GM19025 (cell line): ENCODE measurements at regions not wholly inside any gene's neighbourhood (a gene's known extent, or its start where the extent isn't known, plus 50 kb on each side); places are given as distances from the start of the nearest gene placed in this dataset.
"Not testable (repeated sequence)": the region's sequence is repeated elsewhere in the genome, so short reads cannot be mapped to it uniquely, and the experiment has no call there.

Experiments used
- ATAC-seq: cut with Tn5 transposase; IDR thresholded peaks from one replicate; pipeline ENCODE4 v1.9.1; 2021; ENCODE audit warnings: mild to moderate bottlenecking, low read depth, moderate library complexity; ENCODE audit not compliant: unreplicated experiment

DNA sequence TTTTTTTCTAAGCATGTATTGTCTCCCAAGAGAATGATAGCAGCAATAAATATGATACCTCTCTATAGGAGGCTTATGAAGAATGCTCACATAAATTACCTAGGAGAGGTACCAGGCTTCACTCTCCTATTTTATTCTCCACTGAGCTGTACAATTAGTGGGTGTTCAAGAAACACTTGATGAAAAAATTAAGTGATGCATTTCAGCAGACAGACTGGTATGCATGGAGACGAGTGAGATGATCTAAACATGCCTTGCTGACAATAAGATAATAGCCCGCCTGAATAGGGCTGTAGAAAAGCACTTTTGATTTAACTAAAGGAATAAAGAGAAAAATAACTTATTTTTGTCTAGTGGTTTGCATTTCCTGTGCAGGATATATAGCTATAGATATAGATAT, 1449.7 kb downstream of the GATA3 start:
- no peak for ATAC-seq

DNA sequence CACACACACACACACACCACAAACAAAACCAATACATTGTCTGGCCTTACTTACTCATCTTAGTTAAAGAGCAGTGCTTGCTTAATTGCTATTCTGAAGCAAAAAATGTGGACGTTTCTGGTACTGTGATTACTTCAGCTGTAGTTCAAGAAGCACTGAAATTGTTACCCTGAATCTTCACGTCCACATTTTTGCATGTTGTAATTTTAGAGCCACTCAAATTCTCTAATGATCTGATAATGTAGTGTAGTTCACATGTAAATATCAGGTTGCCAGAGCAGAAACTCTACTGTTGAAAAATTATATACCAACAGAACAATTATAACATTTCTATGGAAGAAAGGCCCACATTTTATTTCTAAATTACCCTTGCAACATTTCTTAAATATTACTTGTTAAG, 1451.1 kb downstream of the GATA3 start:
- ATAC-seq = no peak

DNA sequence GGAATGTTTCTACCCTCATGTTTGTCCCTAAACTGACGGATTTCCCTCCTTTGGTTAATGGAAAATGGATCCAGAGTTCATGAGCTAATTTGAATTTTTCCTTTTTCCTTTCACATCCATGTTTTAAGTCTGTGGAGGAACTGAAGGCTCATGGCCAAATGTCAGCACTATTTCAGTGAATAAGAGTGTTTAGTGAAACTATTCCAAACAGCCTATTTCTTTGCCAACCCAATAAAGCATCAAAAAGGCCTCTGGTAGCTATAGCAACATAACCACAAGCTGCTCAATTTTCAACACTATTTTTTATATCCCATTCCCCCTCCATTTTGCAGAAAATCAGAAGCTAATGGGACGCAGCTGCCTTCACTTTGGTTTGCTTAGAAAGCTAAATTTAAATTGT, 1454.1 kb downstream of the GATA3 start:
- ATAC-seq = no peak

DNA sequence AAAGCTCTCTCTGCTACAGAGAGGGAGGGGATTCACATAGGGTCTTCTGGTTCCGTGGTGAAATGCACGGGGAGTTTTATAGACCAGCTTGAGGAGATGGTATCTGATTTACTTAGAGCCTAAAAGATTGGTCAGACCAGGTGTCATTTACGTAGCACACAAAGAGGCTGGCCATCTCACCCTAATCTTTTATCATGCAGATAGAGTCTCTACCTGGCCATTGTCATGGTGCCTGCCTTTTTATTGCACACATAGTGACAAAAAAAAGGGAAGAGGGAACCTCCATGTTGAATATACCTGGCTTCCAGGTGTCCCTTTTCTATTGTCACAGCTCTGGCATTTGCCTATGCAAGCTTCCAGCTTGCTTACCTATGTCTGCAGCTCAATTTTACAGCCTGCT, 1456.1 kb downstream of the GATA3 start:
- ATAC-seq = no peak

DNA sequence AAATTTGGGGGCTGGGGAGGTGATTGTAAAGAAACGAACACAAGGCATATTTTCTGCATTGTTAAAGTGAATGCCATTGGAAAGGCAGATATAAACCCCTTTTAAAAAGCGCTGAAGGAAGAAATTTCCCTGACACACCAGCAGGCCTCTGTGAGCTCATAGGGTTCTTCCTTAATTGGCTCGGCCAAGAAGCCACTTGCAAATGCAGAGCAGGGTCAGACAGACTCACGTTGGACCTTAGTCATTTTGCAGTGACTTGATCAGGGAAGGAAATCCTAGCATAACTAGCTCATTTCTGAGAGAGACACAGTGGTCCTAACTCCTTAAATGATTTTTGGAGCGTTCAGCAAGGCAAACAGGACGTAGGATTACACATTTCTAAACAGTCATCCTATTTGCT, 1461.4 kb downstream of the GATA3 start:
- ATAC-seq = no peak

DNA sequence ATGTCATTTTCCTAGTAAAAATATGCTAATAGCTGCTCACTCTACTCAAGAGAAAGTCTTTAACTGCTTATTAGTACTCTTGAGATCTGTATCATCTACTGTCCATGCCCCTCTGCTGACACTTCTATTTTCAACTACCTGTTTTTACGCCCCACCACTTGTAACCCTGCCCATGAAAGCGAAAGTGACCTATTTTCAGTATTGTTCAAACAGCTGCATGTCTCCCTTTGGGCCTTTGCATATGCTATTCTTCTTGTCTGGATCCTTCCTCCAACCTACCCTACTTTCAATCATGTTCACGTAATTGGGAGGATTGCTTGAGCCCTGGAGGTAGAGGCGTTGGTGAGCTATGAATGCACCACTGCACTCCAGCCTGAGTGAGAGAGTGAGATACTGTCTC, 1481.3 kb downstream of the GATA3 start:
- ATAC-seq = no peak

DNA sequence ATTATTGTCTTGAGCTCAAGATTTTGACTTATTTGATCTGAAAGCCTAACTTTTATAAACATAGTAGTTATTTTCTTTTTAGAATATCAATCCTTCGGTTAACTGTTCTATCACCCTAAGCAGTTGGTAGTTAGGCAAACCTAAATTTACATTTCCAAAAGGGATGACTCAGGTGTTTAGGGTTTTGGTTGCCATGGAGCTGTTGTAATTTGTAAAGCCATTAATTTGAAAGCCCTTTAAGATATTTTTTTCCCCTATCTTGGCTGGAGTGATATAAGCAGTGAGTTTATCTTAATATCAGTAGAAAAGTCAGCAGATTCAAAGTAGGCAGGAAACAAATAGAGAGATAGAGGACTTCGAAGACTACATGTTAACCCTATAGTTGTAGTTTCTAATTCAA, 1472.6 kb upstream of the CELF2 start:
- no peak for ATAC-seq

DNA sequence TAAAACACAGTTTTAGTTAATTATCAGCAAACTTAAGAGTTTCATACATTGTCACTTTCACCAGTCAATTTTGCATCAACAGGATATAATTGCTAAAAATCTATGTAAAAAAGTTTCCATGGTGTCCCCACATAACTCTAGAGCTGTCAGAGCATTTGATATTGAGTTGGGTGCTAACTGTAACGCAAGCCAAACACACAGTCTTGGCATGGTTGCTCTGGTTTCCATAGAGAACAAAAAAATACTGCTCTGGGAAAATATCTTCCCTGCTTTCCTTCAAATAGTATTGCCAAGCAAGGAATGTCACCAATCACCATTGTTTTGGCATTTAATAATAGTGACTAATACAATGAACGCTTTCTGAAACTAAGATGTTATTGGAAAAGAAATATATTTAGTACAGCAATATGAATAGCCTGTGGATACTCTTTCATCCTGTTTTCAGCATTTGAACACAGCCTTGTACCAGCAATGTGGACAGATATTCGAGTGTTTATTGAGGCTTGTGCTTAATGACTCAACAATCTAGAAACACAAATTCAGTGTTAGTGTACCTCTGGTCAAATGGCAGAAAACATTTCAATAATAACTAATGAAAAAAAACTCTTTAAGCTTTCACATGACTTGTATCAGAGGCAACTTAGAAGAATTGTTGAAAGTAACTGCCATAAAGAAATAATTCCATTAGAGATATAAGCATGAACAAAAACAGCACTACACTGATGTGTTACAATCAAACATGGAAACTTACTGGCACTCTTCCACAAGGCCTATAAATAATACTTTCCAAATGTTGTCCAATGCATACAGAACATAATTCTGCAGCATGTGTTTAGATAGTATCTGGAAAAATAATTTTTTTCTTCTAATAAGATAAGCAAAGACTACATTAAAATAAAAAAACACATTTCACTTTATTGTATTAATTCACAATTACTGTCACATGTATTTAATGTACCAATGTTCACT, 1469.5 kb upstream of the CELF2 start:
- ATAC-seq = no peak

DNA sequence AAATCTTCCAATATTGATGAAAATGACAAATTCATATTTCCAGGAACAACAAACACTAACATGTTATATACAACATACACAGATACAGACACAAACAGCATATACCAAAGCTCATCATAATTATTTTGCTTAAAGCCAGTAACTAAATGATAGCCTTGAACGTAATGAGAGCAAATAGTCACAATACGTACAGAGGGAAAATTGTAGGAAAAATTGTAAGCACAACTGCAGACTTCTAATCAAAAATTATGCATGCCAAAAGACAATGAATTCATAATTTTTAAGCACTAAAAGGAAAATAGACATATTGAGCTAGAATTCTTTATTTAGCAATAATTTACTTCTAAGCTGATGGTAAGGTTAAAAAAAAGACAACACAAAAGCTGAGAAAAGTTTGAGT, 1466.9 kb upstream of the CELF2 start:
- ATAC-seq = no peak

DNA sequence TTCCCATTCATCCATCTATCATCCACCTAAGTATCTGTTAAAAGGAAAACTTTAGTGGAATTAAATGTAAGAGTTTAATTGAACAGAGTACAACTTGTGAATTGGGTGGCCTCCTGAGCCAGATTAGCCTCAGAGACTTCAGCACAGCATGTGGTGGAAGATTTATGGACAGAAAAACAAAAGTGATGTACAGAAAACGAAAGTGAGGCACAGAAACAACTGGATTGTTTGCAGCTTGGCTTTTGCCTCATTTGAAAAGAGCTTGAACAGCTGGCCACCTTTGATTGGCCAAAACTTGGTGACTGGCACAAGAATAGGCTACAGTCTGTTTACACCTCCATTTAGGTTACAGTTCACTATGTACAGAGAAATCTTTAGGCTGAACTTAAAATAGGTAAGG, 1463.4 kb upstream of the CELF2 start:
- ATAC-seq = no peak

DNA sequence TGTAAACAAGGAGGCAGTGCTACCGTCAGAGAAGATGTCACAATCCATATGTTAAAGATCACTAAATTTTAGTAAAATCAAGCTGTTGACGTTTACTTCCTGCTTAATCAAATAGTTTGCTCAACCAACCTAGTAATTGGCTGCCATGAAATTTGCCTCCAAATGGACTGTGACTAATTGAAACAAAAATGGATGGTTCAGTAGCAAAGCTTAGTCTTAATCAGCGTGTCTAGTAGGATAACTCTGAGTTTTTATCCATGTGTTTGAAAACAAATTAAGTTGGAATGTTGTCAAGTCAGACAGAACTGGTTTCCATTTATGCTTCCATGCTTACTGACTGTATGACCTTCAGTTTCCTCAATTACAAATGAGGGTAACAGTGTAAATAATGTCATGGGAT, 1456.7 kb upstream of the CELF2 start:
- ATAC-seq = no peak

DNA sequence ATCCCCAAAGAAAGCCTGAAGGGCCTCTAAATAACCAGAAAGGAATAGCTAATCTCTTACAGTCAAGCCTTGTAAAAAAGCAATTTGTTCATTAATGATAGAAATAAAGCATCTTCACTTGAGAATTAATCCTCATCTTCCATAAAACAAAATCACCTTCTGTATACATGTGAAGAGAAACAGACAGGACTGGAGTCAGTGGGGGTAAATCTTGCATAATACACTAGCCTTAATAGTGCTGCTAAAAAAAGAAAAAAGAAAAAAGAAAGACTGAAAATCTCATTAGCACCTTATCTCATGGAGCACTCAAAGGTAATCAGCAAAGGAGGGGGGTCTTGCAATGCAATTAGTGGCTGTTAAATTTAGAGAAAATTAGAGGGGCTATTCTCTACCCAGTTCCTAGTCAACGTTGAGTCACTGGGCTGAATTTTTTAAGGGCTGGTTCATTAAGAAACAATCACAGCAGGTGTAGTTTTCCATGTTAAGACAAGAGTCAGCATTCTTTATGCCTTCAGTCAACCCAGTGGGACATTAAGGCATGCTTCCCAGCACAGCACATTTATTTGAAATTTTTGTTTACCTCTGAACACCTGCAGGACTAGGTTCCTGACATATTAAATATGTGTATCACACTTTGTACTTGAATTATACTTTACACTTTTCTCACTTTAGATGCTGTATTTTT, 1455.7 kb upstream of the CELF2 start:
- no peak for ATAC-seq

DNA sequence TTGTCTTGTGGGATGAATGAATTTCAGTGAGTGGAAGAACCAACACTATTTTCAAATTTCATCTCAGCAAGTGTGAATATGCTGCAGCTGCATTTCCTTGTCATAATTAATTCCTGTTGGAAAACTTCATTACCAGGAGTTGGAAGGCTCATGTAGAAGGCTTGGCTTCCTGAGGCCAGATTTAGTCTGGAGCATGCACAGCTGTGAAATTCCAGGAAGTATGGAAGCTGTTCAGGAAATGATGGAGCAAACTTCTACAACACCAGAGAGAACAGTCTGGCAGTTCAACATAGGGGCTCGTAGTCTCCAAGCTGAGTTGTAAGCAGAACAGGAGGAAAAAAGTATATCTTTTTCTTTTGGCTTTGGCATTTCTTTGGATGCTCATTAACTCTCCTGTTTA, 1439.9 kb upstream of the CELF2 start:
- no peak for ATAC-seq

DNA sequence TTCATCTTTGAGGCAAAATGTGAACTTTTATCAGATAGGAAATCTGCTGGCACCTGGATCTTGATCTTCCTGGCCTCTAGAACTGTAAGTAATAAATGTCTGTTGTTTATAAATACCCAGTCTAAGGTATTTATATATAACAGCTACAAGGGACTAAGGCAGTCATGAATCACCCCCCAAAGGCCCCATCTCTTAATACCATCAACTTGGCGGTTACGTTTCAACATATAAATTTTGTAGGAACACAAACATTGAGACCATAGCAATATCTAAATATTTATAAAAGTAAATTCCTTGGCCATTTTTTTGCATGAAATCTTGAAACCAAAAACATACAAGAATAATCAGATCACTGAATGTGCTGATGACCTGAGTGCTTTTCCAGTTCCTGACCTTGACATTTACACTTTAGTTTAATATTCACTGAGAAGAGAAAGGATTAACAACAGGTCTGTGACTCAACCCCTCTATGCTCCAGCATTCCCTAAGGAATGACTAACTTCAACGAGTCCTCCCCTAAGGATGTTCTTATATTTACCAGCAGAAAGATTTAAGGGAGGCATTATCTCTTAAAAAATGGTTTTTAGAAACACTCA, 1438.5 kb upstream of the CELF2 start:
- ATAC-seq = no peak

DNA sequence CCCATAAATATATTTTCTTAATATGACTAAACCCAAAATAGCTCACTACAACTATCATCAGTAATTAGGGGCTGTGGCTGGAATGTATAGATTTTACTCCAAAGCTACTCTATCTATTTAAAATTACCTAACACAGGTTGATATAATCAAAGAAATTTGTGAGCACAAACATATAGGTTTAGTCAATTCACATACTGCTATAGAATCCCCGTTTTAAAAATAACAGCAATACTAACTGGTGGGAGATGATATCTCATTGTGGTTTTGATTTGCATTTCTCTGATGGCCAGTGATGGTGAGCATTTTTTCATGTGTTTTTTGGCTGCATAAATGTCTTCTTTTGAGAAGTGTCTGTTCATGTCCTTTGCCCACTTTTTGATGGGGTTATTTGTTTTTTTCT, 1434.9 kb upstream of the CELF2 start:
- not testable (repeated sequence) for ATAC-seq

DNA sequence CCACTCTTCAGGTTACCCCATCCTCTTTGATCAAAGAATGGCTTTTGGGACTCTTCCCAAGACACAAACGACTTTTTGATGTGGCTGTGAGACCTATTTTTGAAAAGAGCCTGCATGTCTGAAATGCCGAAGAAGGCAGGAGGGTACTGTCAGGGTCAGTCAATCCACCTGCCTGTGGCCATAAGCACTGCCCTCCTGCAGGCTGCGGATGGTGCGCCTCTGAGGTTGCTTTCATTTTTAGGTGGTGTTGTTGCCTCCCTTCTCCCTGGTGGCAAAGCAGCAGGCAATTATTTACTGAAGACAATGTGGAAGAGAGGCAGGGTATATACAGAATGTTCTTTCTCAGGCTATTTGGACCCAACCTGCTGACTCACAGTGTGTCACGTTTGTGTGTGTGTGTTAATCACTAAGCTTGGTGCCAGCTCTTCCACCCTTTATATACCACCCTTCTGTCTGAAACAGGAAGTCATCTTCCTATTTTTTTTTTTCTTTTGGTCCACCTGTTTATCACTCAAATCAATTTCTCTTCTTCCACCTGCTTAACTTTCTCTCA, 1421.2 kb upstream of the CELF2 start:
- no peak for ATAC-seq

DNA sequence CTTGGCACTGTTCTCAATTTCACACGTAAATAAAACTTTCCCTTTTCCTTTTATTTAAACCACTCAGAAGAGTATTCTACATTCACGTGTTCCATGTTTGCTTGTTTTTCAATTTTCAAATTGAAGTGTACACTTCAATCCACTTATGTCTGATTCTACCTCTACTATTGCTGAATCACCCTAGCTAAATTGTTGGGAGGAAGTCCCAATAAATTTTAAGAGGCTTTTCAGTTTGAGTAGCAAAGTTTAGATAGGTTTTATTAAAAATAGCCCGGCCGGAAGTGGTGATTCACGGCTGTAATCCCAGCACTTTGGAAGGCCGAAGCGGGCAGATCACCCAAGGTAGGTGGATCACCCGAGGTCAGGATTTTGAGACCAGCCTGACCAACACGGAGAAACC, 1414.7 kb upstream of the CELF2 start:
- no peak for ATAC-seq

DNA sequence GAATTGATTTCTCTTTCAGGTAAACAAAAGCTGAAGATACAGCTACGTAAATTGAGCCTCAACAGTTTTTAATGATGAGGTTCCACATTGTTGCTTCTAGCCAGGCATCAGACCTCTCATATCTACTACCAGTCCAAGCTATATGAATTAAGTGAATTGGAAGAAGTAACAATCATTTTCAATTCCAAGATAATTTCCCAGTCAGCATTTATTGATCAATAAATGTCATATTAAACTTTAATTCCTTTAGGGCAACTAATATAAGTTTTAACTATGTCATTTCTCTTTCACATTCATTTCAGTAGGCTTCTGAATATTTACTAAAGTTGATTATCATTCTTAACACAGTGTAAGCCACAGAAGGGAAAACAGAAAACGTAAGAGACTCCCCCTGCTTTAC, 1413.7 kb upstream of the CELF2 start:
- ATAC-seq = no peak

DNA sequence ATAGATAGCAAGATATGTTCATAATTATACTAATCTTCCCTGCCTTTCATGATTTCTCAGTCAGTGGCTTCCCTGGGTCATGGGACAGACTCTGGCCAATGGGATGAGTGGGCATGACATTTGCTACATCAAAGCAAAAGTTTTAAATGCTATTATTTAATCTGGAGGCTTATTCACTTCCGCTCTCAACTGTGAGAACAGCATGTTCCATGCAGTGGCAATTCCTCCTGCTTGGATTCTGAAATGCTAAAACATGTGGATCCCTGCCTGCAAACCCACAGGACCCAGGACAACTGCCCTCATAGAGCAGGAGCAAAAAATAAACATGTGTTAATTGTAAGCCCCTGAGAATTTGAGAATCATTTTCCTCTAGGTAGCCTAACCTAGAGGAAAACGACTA, 1412.4 kb upstream of the CELF2 start:
- no peak for ATAC-seq

DNA sequence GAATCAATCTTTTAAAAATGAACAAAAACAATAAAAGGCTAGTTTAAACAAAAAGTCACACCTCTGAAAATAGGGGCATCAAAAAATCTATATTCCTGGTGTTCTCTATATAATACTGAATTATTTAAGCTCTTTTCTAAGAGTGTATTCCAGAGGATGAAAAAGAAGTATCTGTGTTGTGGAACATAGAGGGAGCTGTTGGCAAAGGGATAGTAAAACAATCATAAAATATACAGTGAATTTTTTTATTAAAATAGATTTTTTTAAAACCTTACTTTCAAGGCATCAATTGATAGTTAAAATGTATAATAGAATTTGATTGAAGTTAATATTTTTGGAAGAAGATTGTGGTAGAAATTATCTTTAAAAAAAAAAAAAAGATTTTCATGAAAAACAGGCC, 1409.1 kb upstream of the CELF2 start:
- ATAC-seq = no peak

DNA sequence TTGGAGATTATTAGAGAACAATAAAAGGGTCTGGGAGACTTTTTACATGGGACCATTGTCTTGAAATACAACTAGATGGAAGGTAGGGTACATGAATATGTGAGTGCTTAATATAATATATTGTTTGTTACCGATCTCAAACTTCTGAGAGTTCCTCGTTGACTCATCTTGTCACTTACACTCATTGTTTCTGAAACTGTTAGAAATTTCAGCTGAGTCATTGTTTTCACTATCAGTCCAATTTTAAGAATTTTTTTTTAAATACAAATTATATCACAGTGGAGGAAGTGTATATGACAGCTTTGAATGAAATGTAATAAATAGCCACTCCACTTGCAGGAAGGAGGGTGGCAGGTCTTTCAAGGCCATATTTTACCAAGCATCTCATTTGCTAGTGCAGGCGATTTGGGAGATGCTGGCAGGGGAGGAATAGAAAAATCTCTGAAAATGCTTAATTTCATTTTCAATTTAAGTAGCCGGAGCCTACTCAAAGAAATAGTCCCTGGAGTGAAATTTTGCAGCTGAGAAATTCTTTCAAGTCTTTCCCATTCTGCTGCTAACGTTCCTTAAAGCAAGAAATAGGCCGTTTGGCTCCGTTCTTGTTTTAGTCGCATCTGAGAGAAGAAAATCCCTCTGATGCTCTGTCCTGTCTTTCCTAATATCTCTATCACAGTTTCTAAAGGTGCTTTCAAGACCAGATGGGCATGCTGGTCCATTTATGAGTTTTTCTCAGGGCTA, 1404.2 kb upstream of the CELF2 start:
- no peak for ATAC-seq
